NCI-H510A treated with DMSO at 0.1 percent for 48 hours (cell line): ENCODE measurements at regions not wholly inside any gene's neighbourhood (a gene's known extent, or its start where the extent isn't known, plus 50 kb on each side); places are given as distances from the start of the nearest gene placed in this dataset.
"Not testable (repeated sequence)": the region's sequence is repeated elsewhere in the genome, so short reads cannot be mapped to it uniquely, and the experiment has no call there.

Source experiments
- DNase-seq: peaks from one replicate; lab custom pipeline; 2025; lab: John Stamatoyannopoulos, UW

- no peak for DNase-seq
Measured at GRCh38 chr20:43837856-43838702, 76.6 kb upstream of the TOX2 start.

GRCh38 chr20:43836790-43837189, 77.9 kb upstream of the TOX2 start:
- DNase-seq = no peak

DNA sequence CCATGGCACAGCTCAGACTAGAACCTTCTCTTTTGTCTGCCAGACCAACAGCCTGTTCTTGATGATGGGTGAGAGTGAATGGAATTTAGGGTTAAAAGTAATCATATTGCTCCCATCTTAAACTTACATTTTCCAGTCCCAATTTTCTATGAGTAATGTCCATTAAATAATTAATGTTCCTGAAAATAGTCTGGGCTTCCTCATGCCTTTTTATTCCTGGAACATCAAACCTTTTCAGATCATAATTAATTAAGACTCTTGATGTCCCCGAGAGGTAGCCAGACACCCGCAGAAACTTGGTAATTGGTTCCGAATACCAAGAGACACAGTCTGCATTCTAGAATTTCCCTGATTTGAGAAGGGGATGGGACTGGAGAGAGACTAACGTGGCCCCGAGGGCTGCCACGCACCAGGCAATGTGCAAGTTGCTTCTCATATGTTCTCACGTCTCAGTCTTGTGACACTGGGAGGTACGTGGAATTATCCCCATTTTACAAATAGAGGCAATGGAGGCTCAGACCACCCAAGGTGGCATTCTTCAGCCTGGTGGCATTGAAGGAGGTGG, 78.6 kb upstream of the TOX2 start:
- no peak for DNase-seq

- DNase-seq = no peak
Measured at GRCh38 chr20:43833511-43834395, 80.9 kb upstream of the TOX2 start.

DNA sequence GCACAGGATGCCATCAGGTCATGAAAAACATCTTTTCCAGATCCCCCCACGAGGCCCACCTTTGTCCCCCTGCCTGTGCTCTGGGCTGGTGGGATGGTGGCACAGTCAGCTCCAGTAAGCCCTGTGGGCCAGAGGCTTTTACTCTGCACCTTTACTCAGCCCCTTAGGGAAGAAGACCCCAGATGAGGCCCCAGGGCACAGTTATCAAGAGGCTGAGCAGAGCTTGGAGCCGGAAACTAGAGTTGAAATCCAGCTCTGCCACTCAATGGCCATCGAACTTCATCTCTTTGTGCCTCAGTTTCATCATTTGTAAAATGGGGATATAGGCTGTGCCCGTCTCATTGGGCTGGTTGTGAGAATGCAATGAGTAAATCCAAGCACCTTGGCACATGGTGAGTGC, 81.7 kb upstream of the TOX2 start:
- no peak for DNase-seq

DNA sequence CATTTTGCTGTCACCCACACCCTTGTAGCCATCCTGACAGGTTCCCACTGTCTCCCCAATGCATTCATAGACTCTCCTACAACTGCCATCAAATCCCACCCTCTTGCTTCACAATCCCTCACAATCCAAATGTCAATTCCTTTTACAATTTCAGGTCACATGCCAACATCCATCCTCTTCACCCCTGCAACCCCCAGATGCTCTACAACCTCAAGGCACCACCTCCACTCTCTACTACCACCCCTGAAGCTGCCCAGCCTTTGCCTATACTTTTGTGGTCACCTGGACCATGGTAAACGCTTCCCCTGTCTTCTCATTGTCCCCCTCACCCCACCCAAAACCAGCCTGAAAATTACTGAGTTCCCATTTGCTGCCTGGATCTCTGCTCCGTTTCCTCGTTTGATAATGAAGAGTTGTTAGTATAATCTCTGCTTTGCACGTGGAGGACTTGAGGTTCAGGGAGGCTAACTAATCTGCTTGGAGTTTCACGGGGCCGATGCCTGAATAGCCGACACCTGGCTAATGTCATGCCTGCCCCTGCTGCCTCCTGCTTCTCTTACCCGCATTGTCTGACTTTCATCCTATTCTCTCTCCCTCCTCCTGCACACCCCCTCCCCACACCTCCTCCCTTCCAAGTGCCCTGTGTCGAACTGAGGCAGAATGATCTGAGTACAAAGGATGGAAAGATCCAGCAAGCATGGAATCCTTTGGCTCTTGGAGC, 82.4 kb upstream of the TOX2 start:
- no peak for DNase-seq

GRCh38 chr20:43831481-43832065, 83.1 kb upstream of the TOX2 start:
- no peak for DNase-seq

- DNase-seq = no peak
Measured at GRCh38 chr20:43830883-43831282, 83.8 kb upstream of the TOX2 start.

GRCh38 chr20:43829951-43830690, 84.5 kb upstream of the TOX2 start:
- no peak for DNase-seq

- no peak for DNase-seq
Measured at GRCh38 chr20:43827940-43828562, 86.6 kb upstream of the TOX2 start.

DNA sequence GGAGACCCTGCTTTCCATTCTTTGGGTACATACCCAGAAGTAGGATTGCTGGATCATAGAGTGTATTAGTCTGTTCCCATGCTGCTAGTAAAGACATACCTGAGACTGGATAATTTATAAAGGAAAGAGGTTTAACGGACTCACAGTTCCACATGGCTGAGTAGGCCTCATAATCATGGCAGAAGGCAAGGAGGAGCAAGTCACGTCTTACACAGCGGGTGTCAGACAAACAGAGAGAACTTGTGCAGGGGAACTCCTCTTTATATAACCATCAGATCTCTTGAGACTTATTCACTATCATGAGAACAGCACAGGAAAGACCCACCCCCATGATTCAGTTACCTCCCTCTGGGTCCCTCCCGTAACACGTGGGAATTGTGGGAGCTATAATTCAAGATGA, 87.7 kb upstream of the TOX2 start:
- DNase-seq = not testable (repeated sequence)

GRCh38 chr20:43825581-43825980, 89.1 kb upstream of the TOX2 start:
- DNase-seq = no peak

DNA sequence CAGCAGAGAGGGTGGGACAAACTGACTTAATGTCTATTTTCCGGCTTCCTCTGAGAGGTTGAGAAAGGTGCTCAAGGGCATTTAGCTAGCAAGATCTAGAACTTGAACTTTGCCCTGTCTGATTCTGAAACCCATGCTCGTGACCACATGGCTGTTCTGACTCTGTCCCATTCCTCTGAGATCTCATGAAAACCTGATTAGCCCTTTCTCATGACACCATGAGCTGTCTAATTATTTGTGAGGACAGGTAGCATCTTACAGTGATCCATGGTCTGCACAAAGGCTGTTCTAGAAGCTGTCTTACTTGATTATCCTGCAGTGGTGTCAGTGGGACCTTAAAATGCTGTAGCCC, 89.6 kb upstream of the TOX2 start:
- no peak for DNase-seq

DNA sequence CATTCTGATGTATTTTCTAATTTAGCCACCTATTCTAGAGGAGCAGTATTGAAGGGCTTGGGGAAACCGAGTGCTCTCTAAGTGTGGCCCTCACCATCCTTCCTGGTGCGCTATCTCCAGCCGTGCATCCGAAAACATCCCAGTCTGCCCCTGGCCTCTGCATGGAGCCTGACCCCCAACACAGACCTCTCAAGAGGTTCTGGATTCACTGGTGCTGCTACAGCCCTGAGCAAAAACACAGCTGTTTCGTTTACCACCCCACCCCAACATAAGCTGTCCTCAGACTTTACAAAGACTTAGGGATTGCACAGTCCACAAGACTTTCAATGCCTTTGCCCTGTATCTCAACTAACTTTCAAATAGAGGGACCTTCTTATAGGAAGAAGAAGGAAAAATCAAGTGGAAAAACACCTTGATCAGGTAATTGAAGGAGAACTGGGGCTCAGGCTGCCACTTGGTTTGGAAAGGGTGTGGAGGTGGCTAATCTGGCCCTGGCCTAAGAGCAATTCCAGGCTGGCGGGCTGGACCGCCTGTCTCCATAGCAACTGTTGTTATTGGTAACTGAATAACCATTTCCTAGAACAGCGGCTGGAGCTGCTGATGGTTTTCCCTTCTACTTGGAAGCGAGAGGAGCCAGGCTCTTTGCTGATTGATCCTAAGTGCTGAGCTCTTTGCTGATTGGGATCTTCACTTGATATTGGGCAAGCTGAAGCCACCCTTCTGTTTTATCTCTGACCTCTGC, 90.2 kb upstream of the TOX2 start:
- DNase-seq = peak; percentile 33

GRCh38 chr20:43821795-43822194, 92.9 kb upstream of the TOX2 start:
- no peak for DNase-seq

GRCh38 chr20:43820731-43821330, 93.8 kb upstream of the TOX2 start:
- no peak for DNase-seq

GRCh38 chr20:43812216-43812615, 85.4 kb upstream of the GTSF1L start:
- no peak for DNase-seq

GRCh38 chr20:43809206-43809819, 82.5 kb upstream of the GTSF1L start:
- no peak for DNase-seq

DNA sequence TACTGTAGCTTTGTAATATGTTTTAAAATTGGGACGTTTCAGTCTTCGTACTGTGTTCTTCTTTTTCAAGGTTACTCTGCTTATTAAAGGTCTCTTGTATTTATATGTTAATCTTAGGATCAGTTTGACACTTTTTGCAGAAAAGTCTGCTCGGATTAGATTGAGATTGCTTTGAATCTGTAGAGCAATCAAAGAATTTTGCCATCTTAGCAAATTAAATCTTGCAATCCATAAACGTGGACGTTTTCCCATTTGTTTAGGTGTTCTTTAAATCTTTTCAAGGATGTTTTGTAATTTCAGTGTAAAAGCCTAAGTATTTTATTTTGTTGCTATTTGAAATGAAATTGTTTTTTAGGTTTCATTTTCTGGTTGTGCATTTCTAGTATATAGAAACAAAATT, 78.0 kb upstream of the GTSF1L start:
- no peak for DNase-seq
